Pancreas (tissue), 10 donors: ENCODE measurements at regions not wholly inside any gene's neighbourhood (a gene's known extent, or its start where the extent isn't known, plus 50 kb on each side); places are given as distances from the start of the nearest gene placed in this dataset.

Experiments
- ATAC-seq, 4 donors: fragments of 200-7000 bp; cut with Tn5 transposase; one replicate each; pipeline versions ENCODE4 v1.8.0 to v1.9.1; 2020; ENCODE audit warnings: mild to moderate bottlenecking in 4 of 4, moderate library complexity in 4 of 4
- DNase-seq, 6 donors: peaks; one replicate each; pipeline ENCODE4 v3.0.0-alpha.2; 2020
- FAIRE-seq: peaks from 2 replicates; lab custom pipeline; 2012; peaks lifted over from hg19 to GRCh38; lab: Jason Lieb, UNC
- H3K27ac ChIP-seq, 4 donors: fragments of 200-600 bp; sonication (generic); 1 replicate in 3 of 4; 2 replicates in 1 of 4; pipeline versions ENCODE4 v1.5.0 to v1.8.0; 2020
- H3K27me3 ChIP-seq, 4 donors: fragments of 200-600 bp; one replicate each; pipeline ENCODE4 v1.8.0; 2021
- H3K36me3 ChIP-seq, 3 donors: fragments of 200-600 bp; sonication (generic) in 1 of 3; one replicate each; pipeline versions ENCODE4 v1.5.0 to v1.8.0; 2020 to 2021
- H3K4me1 ChIP-seq, 3 donors: fragments of 200-600 bp; one replicate each; pipeline ENCODE4 v1.8.0; 2021
- H3K4me3 ChIP-seq, 4 donors: fragments of 200-600 bp; sonication (generic) in 2 of 4; one replicate each; pipeline versions ENCODE4 v1.5.0 to v1.8.0; 2020 to 2021
- H3K9me3 ChIP-seq, 4 donors: fragments of 200-600 bp; one replicate each; pipeline ENCODE4 v1.8.0; 2021
- WGBS, 2 donors: extraction: QIAGEN DNeasy Blood & Tissue Kit; methylation state at CpG; one replicate each; pipeline ENCODE4 v1.1.7; 2013; 5-methylcytosine and 5-hydroxymethylcytosine counted together
- intact Hi-C, 3 donors: fragments of 100-400 bp; cut with DNase I; formaldehyde crosslinking; loops; one replicate each; pipeline versions ENCODE4 v1.11.1 to v1.14.2; 2022
- TF ChIP-seq, protein P1 (sequence below), 4 donors: fragments of 200-600 bp; sonication (generic) in 3 of 4; IDR thresholded peaks; one replicate each; pipeline versions ENCODE4 v1.5.0 to v1.8.0; 2021; ENCODE audit warnings: antibody characterized with exemption in 4 of 4
- donor health status: healthy with polysubstance abuse.
- donor health status: DM: no; HTN: no; CAD: no; lungs with moderate emphysema.
- donor health status: DM: no; HTN: no; CAD: no.
- donor health status: control.
- donor health status: control.
- donor health status: Bipolar disorder and iron deficiency.
- donor health status: DM: yes; HTN: yes; CAD: no.
- donor health status: DM: no; HTN: no; CAD: no.
- donor health status: DM: no; HTN: no; CAD: no.
- donor health status: DM: yes; HTN: yes; CAD: no.

DNA sequence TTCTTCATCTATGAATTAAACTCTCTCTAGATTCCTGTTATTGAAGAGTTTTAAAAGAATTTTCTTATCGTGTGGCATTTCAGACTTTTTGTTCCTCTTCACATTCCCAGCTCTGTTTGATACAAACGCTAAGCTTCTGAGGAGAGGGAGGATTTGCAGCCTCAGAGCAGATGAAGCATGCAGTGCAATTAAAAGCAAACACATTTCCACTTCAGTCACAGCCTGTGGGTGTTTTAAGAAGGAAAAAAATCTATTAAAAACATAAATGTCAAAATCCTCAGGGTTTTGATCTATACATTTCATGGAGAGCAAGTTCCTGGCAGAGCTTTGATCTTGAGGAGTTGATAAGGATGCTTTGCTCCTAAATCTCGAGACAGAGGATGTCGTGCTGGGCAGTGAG is 442.4 kb upstream of the BOD1L1 start:
- FAIRE-seq (no peak), ATAC-seq (no peak), DNase-seq (no peak)
- Histone ChIP-seq H3K9me3 (no peaks in the 10 kb centered on the region), H3K27me3 (peaks cover 0 to 4% (median 0%) of the 10 kb centered on the region in 4 donors), H3K27ac (no peak overlapping the region), H3K36me3 (no peaks in the 10 kb centered on the region), H3K4me1 (peaks cover 0 to 12% (median 0%) of the 10 kb centered on the region in 3 donors), H3K4me3 (no peak overlapping the region)
- TF ChIP-seq, protein P1, sequence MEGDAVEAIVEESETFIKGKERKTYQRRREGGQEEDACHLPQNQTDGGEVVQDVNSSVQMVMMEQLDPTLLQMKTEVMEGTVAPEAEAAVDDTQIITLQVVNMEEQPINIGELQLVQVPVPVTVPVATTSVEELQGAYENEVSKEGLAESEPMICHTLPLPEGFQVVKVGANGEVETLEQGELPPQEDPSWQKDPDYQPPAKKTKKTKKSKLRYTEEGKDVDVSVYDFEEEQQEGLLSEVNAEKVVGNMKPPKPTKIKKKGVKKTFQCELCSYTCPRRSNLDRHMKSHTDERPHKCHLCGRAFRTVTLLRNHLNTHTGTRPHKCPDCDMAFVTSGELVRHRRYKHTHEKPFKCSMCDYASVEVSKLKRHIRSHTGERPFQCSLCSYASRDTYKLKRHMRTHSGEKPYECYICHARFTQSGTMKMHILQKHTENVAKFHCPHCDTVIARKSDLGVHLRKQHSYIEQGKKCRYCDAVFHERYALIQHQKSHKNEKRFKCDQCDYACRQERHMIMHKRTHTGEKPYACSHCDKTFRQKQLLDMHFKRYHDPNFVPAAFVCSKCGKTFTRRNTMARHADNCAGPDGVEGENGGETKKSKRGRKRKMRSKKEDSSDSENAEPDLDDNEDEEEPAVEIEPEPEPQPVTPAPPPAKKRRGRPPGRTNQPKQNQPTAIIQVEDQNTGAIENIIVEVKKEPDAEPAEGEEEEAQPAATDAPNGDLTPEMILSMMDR (IDR thresholded peaks at IDR 0.05): no peak
- intact Hi-C loops: no loop called here
- WGBS, 2 donors: 31 to 32% methylated on average over 4 of the region's 4 CpGs

DNA sequence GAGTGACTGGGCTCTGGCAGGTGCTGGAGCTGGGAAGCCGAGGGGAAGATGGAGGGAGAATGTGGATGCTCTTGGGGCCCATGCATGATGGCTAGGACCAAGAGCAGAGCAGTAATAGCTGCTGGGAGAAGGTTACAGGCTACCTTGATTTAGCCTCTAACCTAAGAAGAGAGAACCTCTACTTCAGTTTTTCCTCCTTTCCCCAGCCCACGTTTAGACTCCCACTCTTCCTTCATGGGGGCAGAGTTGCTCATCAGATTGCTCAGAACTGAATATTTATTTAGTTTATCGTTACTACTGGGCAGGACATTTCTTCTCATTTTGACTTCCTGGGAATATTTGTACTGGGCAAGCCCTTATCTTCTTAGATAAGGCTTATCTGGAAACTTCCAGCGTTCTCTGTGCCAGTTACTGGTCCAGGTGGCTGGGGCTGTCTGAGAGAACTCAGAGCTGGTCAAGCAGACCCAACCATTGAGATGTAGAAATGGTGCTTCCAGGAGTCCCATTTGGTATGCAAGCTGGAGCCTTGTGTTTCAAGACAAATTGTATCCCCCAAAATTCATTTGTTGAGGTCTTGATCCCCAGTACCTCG is 442.9 kb upstream of the BOD1L1 start:
- WGBS, 2 donors: 20 to 28% methylated on average over 5 of the region's 5 CpGs
- Histone ChIP-seq H3K36me3 (no peaks in the 10 kb centered on the region), H3K27ac (no peak overlapping the region), H3K27me3 (peaks cover 0 to 4% (median 0%) of the 10 kb centered on the region in 4 donors), H3K4me3 (no peak overlapping the region), H3K4me1 (peaks cover 0 to 12% (median 0%) of the 10 kb centered on the region in 3 donors), H3K9me3 (no peaks in the 10 kb centered on the region)
- TF ChIP-seq, protein P1 (IDR thresholded peaks at IDR 0.05): no peak
- FAIRE-seq: no peak
- intact Hi-C loops: no loop called here
- DNase-seq: peak in 2 of 6 donors; percentile 9 to 41
- ATAC-seq: peak in 3 of 4 donors; percentile 57 to 92 (median 74)

DNA sequence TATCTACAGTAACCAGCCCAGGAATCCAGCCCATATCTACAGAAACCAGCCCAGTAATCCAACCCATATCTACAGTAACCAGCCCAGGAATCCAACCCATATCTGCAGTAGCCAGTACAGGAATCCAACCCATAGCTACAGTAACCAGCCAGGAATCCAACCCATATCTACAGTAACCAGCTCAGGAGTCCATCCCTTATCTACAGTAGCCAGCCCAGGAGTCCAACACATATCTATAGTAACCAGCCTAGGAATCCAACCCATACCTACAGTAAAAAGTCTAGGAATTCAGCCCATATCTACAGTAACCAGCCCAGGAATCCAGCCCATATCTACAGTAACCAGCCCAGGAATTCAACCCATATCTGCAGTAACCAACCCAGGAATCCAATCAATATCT is 445.0 kb upstream of the BOD1L1 start:
- Histone ChIP-seq H3K27ac (no peak overlapping the region), H3K4me3 (no peak overlapping the region), H3K9me3 (no peaks in the 10 kb centered on the region), H3K4me1 (peaks cover 0 to 12% (median 0%) of the 10 kb centered on the region in 3 donors), H3K27me3 (peaks cover 0 to 4% (median 0%) of the 10 kb centered on the region in 4 donors), H3K36me3 (no peaks in the 10 kb centered on the region)
- intact Hi-C loops: no loop called here
- ATAC-seq (no peak), DNase-seq (no peak), FAIRE-seq (no peak)
- TF ChIP-seq, protein P1 (IDR thresholded peaks at IDR 0.05): no peak

DNA sequence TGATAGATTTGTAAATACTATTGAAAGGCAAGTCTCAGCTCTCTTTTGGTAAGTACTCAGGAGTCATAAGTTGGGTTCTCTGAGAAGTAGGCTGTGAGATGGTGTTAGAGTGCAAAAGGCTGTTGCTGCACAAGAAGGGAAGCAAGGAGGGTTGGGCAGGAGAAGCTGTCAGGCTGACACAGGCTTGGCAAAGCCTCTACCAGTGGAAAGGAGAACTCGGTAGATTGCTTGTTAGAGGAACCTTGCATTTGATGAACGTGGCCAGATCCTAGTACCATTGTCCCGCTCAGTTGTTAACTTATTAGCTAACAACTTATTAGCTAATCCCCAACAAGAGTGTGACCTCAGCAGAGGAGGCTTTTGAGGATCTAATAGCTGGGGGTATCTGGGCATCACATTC is 449.3 kb upstream of the BOD1L1 start:
- WGBS, 2 donors: 78 to 88% methylated on average over 3 of the region's 3 CpGs
- DNase-seq (no peak), FAIRE-seq (no peak), ATAC-seq (no peak)
- Histone ChIP-seq H3K4me3 (no peak overlapping the region), H3K36me3 (no peaks in the 10 kb centered on the region), H3K4me1 (no peaks in the 10 kb centered on the region), H3K9me3 (no peaks in the 10 kb centered on the region), H3K27me3 (no peaks in the 10 kb centered on the region), H3K27ac (no peak overlapping the region)
- intact Hi-C loops: no loop called here
- TF ChIP-seq, protein P1 (IDR thresholded peaks at IDR 0.05): no peak

DNA sequence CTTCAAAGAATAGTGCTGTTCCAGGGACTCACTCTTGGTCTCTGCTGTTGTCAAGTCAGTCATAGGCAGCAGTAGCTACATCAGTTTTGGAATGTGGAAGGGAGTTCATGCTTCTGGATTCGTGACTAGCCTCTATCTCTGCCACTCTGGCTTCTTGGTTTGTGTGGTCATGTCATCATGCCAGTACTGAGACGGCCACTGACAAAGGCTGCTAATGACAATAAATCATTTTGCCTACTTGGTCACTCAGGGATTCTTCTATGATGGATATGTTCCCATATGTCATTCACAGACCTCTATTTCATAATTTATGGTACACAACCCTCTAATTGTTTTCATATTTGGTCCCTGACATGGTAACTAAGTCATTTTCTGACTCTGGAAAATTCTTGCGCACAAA is 450.8 kb upstream of the BOD1L1 start:
- ATAC-seq (no peak), DNase-seq (no peak), FAIRE-seq (no peak)
- 79 to 87% methylated on average over 3 of the region's 3 CpGs for WGBS, 2 donors
- intact Hi-C loops: no loop called here
- Histone ChIP-seq H3K27me3 (no peaks in the 10 kb centered on the region), H3K4me1 (no peaks in the 10 kb centered on the region), H3K27ac (no peak overlapping the region), H3K4me3 (no peak overlapping the region), H3K9me3 (no peaks in the 10 kb centered on the region), H3K36me3 (no peaks in the 10 kb centered on the region)
- TF ChIP-seq, protein P1 (IDR thresholded peaks at IDR 0.05): no peak
